ENCODE measurements at regions not wholly inside any gene's neighbourhood (a gene's known extent, or its start where the extent isn't known, plus 50 kb on each side); places are given as distances from the start of the nearest gene placed in this dataset.

GRCh38 chr12:46499226-46499625, 126.7 kb upstream of the SLC38A2 start:
- TF ChIP-seq MXI1 (conservative IDR thresholded peaks at IDR 0.05; ENCODE audit: poor library complexity, severe bottlenecking), result no peak
- no peak for TF ChIP-seq REST (IDR thresholded peaks at IDR 0.05; ENCODE audit: borderline replicate concordance)
- no peak for TF ChIP-seq CTCF (IDR thresholded peaks at IDR 0.05; ENCODE audit: poor library complexity, severe bottlenecking)
- TF ChIP-seq EP300 (conservative IDR thresholded peaks at IDR 0.05; ENCODE audit: poor library complexity, severe bottlenecking), result no peak
- TF ChIP-seq RAD21 (conservative IDR thresholded peaks at IDR 0.05), result no peak
- TF ChIP-seq EZH2 (IDR thresholded peaks at IDR 0.05; ENCODE audit: borderline replicate concordance, insufficient read depth, low read length, poor library complexity, severe bottlenecking), result no peak
- TF ChIP-seq SMC3 (conservative IDR thresholded peaks at IDR 0.05; ENCODE audit: poor library complexity), result no peak
